SK-N-SH treated with all-trans-retinoic acid at 6 μM for 48 hours (cell line): ENCODE measurements at regions not wholly inside any gene's neighbourhood (a gene's known extent, or its start where the extent isn't known, plus 50 kb on each side); places are given as distances from the start of the nearest gene placed in this dataset.

Source experiments
- ATAC-seq: fragments of 200-7000 bp; cut with Tn5 transposase; 3 replicates; pipeline ENCODE4 v1.9.1; 2020; ENCODE audit warnings: mild to moderate bottlenecking, moderate library complexity
- ARNTL ChIP-seq: fragments of 450-650 bp; formaldehyde crosslinking; IDR thresholded peaks from 2 replicates; pipeline ENCODE4 v1.5.0; 2020; ENCODE audit warnings: low read depth, mild to moderate bottlenecking, moderate library complexity, borderline replicate concordance
- BACH2 ChIP-seq: fragments of 250-450 bp; sonication (Bioruptor Pico); IDR thresholded peaks from 2 replicates; pipeline ENCODE4 v1.9.0; 2021; ENCODE audit warnings: mild to moderate bottlenecking, borderline replicate concordance
- CREB5 ChIP-seq: fragments of 250-450 bp; sonication (Bioruptor Pico); IDR thresholded peaks from 2 replicates; pipeline ENCODE4 v1.5.1; 2020; ENCODE audit warnings: low read depth, mild to moderate bottlenecking, moderate library complexity
- CSDC2 ChIP-seq: fragments of 250-450 bp; sonication (Bioruptor Pico); IDR thresholded peaks from 2 replicates; pipeline ENCODE4 v1.5.0; 2020; ENCODE audit warnings: mild to moderate bottlenecking, moderate library complexity
- CSRNP3 ChIP-seq: fragments of 250-450 bp; sonication (Bioruptor Pico); IDR thresholded peaks from 2 replicates; pipeline ENCODE4 v1.5.1; 2021; ENCODE audit warnings: mild to moderate bottlenecking, moderate library complexity
- ESRRG ChIP-seq: fragments of 250-450 bp; sonication (Bioruptor Pico); IDR thresholded peaks from 2 replicates; pipeline ENCODE4 v1.6.1; 2021; ENCODE audit warnings: mild to moderate bottlenecking
- GLIS3 ChIP-seq: fragments of 250-450 bp; sonication (Bioruptor Pico); IDR thresholded peaks from 2 replicates; pipeline ENCODE4 v1.5.0; 2020; ENCODE audit warnings: mild to moderate bottlenecking, moderate library complexity
- ISL1 ChIP-seq: fragments of 250-450 bp; sonication (Bioruptor Pico); IDR thresholded peaks from 2 replicates; pipeline ENCODE4 v2.1.2; 2022; ENCODE audit warnings: mild to moderate bottlenecking, moderate library complexity
- OSR1 ChIP-seq: fragments of 250-450 bp; sonication (Bioruptor Pico); IDR thresholded peaks from 2 replicates; pipeline ENCODE4 v1.8.0; 2022; ENCODE audit warnings: moderate library complexity, mild to moderate bottlenecking, inconsistent platforms
- PATZ1 ChIP-seq: fragments of 250-450 bp; sonication (Bioruptor Pico); IDR thresholded peaks from 2 replicates; pipeline ENCODE4 v1.8.0; 2020; ENCODE audit warnings: mild to moderate bottlenecking, moderate library complexity, borderline replicate concordance
- POU6F1 ChIP-seq: fragments of 250-450 bp; sonication (Bioruptor Pico); IDR thresholded peaks from 2 replicates; pipeline ENCODE4 v1.8.0; 2021; ENCODE audit warnings: low read depth, mild to moderate bottlenecking, moderate library complexity, borderline replicate concordance
- PPARA ChIP-seq: fragments of 250-450 bp; sonication (Bioruptor Pico); IDR thresholded peaks from 2 replicates; pipeline ENCODE4 v1.5.0; 2020; ENCODE audit warnings: mild to moderate bottlenecking, borderline replicate concordance
- RARB ChIP-seq: fragments of 250-450 bp; sonication (Bioruptor Pico); IDR thresholded peaks from 2 replicates; pipeline ENCODE4 v1.8.0; 2021; ENCODE audit warnings: mild to moderate bottlenecking, moderate library complexity
- SNAI2 ChIP-seq: fragments of 250-450 bp; sonication (Bioruptor Pico); IDR thresholded peaks from 2 replicates; pipeline ENCODE4 v1.5.0; 2020; ENCODE audit warnings: mild to moderate bottlenecking, moderate library complexity
- TCF4 ChIP-seq: fragments of 250-450 bp; sonication (Bioruptor Pico); IDR thresholded peaks from 2 replicates; pipeline ENCODE4 v1.8.0; 2021; ENCODE audit warnings: mild to moderate bottlenecking, moderate library complexity, borderline replicate concordance
- TOX ChIP-seq: fragments of 250-450 bp; sonication (Bioruptor Pico); IDR thresholded peaks from 2 replicates; pipeline ENCODE4 v1.8.0; 2021; ENCODE audit warnings: mild to moderate bottlenecking, moderate library complexity, borderline replicate concordance
- TSHZ2 ChIP-seq: fragments of 250-450 bp; sonication (Bioruptor Pico); IDR thresholded peaks from 2 replicates; pipeline ENCODE4 v1.5.0; 2020; ENCODE audit warnings: mild to moderate bottlenecking, moderate library complexity
- ZC3H10 ChIP-seq: fragments of 250-450 bp; sonication (Bioruptor Pico); IDR thresholded peaks from 2 replicates; pipeline ENCODE4 v1.5.1; 2021; ENCODE audit warnings: mild to moderate bottlenecking, moderate library complexity
- ZFP3 ChIP-seq: fragments of 250-450 bp; sonication (Bioruptor Pico); IDR thresholded peaks from 2 replicates; pipeline ENCODE4 v1.5.0; 2020; ENCODE audit warnings: mild to moderate bottlenecking, moderate library complexity
- ZFP30 ChIP-seq: fragments of 450-650 bp; formaldehyde crosslinking; IDR thresholded peaks from 2 replicates; pipeline ENCODE4 v1.5.0; 2022; ENCODE audit warnings: mild to moderate bottlenecking, moderate library complexity
- ZNF565 ChIP-seq: fragments of 450-650 bp; formaldehyde crosslinking; conservative IDR thresholded peaks from 2 replicates; pipeline ENCODE4 v1.5.0; 2020; ENCODE audit warnings: low read depth, mild to moderate bottlenecking, moderate library complexity
- ZNF70 ChIP-seq: fragments of 450-650 bp; formaldehyde crosslinking; IDR thresholded peaks from 2 replicates; pipeline ENCODE4 v1.5.0; 2020; ENCODE audit warnings: mild to moderate bottlenecking, moderate library complexity
- ZNF8 ChIP-seq: fragments of 450-650 bp; formaldehyde crosslinking; IDR thresholded peaks from 2 replicates; pipeline ENCODE4 v1.5.0; 2020; ENCODE audit warnings: mild to moderate bottlenecking, moderate library complexity

- TF ChIP-seq PPARA (no peak), OSR1 (no peak), SNAI2 (CRISPR knock-in tag) (no peak), ZNF565 (CRISPR knock-in tag) (no peak), ESRRG (CRISPR knock-in tag) (no peak), TOX (CRISPR knock-in tag) (no peak), ZNF70 (CRISPR knock-in tag) (no peak), BACH2 (CRISPR knock-in tag) (no peak), GLIS3 (CRISPR knock-in tag) (no peak), TCF4 (CRISPR knock-in tag) (no peak), ZFP30 (CRISPR knock-in tag) (no peak)
- ATAC-seq = no peak
Measured at GRCh38 chr20:39988991-39989390, 700.0 kb downstream of the MAFB start.

GRCh38 chr20:39986173-39986904 lies 702.7 kb downstream of the MAFB start:
- TF ChIP-seq ZNF8 (CRISPR knock-in tag) (no peak), RARB (CRISPR knock-in tag) (no peak), ZNF70 (CRISPR knock-in tag) (no peak), BACH2 (CRISPR knock-in tag) (no peak), PPARA (no peak), ISL1 (CRISPR knock-in tag) (peak; percentile 87), ZFP3 (CRISPR knock-in tag) (no peak), CREB5 (no peak), GLIS3 (CRISPR knock-in tag) (no peak), TOX (CRISPR knock-in tag) (no peak), ZC3H10 (no peak), ZNF565 (CRISPR knock-in tag) (no peak), ZFP30 (CRISPR knock-in tag) (no peak), CSDC2 (CRISPR knock-in tag) (no peak), TCF4 (CRISPR knock-in tag) (peak; percentile 73), SNAI2 (CRISPR knock-in tag) (0 out of 2 replicates have a peak, but pooled peaks have one; percentile 28), POU6F1 (no peak), PATZ1 (CRISPR knock-in tag) (no peak), ESRRG (CRISPR knock-in tag) (no peak), CSRNP3 (CRISPR knock-in tag) (no peak), OSR1 (no peak), TSHZ2 (CRISPR knock-in tag) (peak; percentile 77; the same call in 1 of the 2 replicates), ARNTL (CRISPR knock-in tag) (no peak)
- ATAC-seq = no peak
